Thoracic aorta (tissue), 2 donors: ENCODE measurements at regions not wholly inside any gene's neighbourhood (a gene's known extent, or its start where the extent isn't known, plus 50 kb on each side); places are given as distances from the start of the nearest gene placed in this dataset.

ENCODE experiments used
- ATAC-seq: fragments of 150-250 bp; one replicate; pipeline ENCODE4 v1.8.0; 2017; ENCODE audit warnings: low read depth; ENCODE audit not compliant: insufficient number of reproducible peaks, low FRiP score
- DNase-seq: peaks from one replicate; pipeline ENCODE4 v3.0.0-alpha.2; 2020; ENCODE audit warnings: low spot score
- H3K27ac ChIP-seq, 2 donors: fragments of 200-600 bp; sonication (generic); 1 replicate in 1 of 2; 2 replicates in 1 of 2; pipeline ENCODE4 v1.5.1; 2016; ENCODE audit warnings: mild to moderate bottlenecking in 2 of 2, moderate library complexity in 2 of 2
- H3K27me3 ChIP-seq: fragments of 200-600 bp; sonication (generic); replicated peaks from 2 replicates; pipeline ENCODE4 v1.6.0; 2016; ENCODE audit warnings: mild to moderate bottlenecking; ENCODE audit not compliant: insufficient read depth
- H3K36me3 ChIP-seq: fragments of 200-600 bp; sonication (generic); one replicate; pipeline ENCODE4 v1.5.1; 2016
- H3K4me1 ChIP-seq, 2 donors: fragments of 200-600 bp; sonication (generic); 1 replicate in 1 of 2; 2 replicates in 1 of 2; pipeline versions ENCODE4 v1.5.1 to v1.6.0; 2016; ENCODE audit warnings: low read depth in 2 of 2, mild to moderate bottlenecking in 1 of 2; ENCODE audit not compliant: control insufficient read depth in 1 of 2
- H3K4me3 ChIP-seq: fragments of 200-600 bp; sonication (generic); 2 replicates; pipeline ENCODE4 v1.5.1; 2016; ENCODE audit warnings: mild to moderate bottlenecking
- H3K9me3 ChIP-seq: fragments of 200-600 bp; sonication (generic); 2 replicates; pipeline ENCODE4 v1.5.1; 2016
- TF ChIP-seq, protein P1 (sequence below): fragments of 200-600 bp; sonication (generic); IDR thresholded peaks from one replicate; pipeline ENCODE4 v1.5.1; 2019; ENCODE audit warnings: antibody characterized with exemption

DNA sequence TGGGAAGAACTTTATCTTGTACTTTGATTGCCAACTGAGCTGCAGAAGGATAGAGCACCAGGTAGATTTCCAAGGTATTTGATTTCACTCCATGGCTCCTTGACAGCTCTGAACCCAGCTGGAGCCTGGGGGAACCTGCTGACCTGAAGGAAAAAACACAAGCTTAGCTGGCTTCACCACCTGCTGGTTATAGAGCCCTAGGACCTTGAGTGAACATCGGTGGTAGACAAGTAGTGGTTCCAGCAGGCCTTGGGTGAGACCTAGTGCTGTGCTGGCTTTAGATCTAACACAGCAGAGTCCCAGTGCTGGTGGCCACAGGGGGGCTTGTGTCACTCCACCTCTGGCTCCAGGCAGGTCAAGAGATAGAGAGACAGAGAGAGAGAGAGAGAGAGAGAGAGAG lies 1102.6 kb downstream of the ADGRL3 start:
- Histone ChIP-seq H3K4me3 (no peak overlapping the region), H3K36me3 (no peaks in the 10 kb centered on the region), H3K27me3 (no peaks in the 10 kb centered on the region), H3K9me3 (peaks cover 3% of the 10 kb centered on the region), H3K27ac (no peak overlapping the region), H3K4me1 (no peaks in the 10 kb centered on the region)
- TF ChIP-seq, protein P1, sequence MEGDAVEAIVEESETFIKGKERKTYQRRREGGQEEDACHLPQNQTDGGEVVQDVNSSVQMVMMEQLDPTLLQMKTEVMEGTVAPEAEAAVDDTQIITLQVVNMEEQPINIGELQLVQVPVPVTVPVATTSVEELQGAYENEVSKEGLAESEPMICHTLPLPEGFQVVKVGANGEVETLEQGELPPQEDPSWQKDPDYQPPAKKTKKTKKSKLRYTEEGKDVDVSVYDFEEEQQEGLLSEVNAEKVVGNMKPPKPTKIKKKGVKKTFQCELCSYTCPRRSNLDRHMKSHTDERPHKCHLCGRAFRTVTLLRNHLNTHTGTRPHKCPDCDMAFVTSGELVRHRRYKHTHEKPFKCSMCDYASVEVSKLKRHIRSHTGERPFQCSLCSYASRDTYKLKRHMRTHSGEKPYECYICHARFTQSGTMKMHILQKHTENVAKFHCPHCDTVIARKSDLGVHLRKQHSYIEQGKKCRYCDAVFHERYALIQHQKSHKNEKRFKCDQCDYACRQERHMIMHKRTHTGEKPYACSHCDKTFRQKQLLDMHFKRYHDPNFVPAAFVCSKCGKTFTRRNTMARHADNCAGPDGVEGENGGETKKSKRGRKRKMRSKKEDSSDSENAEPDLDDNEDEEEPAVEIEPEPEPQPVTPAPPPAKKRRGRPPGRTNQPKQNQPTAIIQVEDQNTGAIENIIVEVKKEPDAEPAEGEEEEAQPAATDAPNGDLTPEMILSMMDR, result no peak
- ATAC-seq (no peak), DNase-seq (no peak)

GRCh38 chr4:62301500-62301899 lies 1101.4 kb downstream of the ADGRL3 start:
- H3K27me3 ChIP-seq, result no peaks in the 10 kb centered on the region
- H3K36me3 ChIP-seq, result no peaks in the 10 kb centered on the region
- no peak for DNase-seq
- no peak overlapping the region for H3K27ac ChIP-seq
- ATAC-seq, result no peak
- TF ChIP-seq, protein P1, result no peak
- H3K4me1 ChIP-seq, result no peaks in the 10 kb centered on the region
- peaks cover 3% of the 10 kb centered on the region for H3K9me3 ChIP-seq
- no peak overlapping the region for H3K4me3 ChIP-seq

DNA sequence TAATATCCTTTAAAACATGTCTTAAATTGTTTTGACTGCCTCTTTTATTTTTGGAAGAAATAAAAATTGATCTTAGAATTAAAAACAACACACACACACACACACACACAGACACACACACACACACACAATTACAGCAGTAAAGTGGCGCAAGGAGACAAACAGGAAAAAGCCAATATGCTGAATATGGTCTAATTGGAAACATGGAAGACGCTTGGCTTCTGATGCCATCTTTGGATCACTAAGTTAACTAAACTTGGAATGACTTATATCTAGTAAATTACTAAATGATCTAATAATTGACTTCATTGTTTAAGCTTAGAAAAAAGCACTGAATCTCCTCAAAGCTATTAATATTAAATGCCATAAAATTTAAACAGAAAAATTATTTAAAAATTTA lies 1093.4 kb downstream of the ADGRL3 start:
- H3K4me1 ChIP-seq, result no peaks in the 10 kb centered on the region
- ATAC-seq, result no peak
- no peak for DNase-seq
- H3K9me3 ChIP-seq, result no peaks in the 10 kb centered on the region
- H3K27me3 ChIP-seq, result no peaks in the 10 kb centered on the region
- no peaks in the 10 kb centered on the region for H3K36me3 ChIP-seq
- TF ChIP-seq, protein P1, result no peak
- no peak overlapping the region for H3K4me3 ChIP-seq
- no peak overlapping the region for H3K27ac ChIP-seq

DNA sequence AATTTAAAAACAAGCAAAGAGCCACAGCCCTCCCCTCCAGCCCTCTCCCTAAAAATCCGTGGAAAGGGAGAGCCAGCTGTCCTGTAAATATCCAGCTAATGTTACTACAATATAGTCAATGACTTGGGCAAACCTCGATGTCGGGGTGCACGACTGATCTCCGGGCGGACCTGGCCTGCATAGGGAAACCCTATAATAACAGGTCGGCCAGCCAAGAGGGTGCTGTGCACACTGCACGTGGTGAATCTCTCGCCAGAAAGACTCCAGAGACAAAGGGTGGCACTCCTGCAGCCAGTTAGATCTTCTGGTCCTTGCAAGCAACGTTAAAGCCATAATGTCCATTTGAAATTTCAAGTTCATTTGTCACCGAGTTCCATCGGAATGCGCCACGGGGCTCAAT lies 1092.8 kb downstream of the ADGRL3 start:
- no peaks in the 10 kb centered on the region for H3K36me3 ChIP-seq
- no peak overlapping the region for H3K4me3 ChIP-seq
- H3K27me3 ChIP-seq, result no peaks in the 10 kb centered on the region
- H3K27ac ChIP-seq, result no peak overlapping the region
- no peaks in the 10 kb centered on the region for H3K4me1 ChIP-seq
- no peaks in the 10 kb centered on the region for H3K9me3 ChIP-seq
- DNase-seq (no peak), ATAC-seq (no peak)
- TF ChIP-seq, protein P1, result no peak

DNA sequence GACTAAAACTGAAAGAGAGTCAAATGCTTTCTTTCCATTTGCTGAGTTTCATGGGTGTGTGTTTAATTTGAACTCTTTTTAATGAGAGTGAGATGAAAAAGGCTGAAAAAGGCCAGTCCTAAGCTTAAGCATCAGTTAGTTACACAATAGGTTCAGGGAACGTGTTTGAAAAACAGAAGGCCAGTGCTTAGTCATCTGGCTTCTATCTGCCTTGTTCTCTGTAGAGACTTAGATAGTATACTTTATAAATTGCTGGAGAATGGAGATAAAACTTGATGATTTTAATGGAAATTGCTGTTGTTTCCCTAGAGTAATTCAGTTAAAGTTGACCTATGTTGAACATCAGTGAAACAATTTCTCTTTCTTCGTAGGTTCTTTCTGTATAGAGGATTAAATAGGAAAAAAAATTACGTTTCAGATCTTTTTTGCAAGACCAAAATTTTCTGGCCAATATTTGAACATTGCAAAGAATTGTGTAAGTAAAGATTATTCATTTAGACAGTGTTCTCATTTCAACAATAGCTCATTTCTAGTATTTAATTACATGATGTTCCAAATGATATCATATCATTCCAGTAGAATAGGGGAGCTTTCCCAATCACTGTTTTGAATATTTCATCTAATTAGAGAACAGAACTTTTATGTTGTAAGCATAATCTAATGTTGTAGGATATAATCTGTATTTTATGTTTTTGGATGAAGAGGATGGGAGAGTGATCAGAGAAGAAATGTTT lies 1088.8 kb downstream of the ADGRL3 start:
- ATAC-seq, result no peak
- H3K36me3 ChIP-seq, result no peaks in the 10 kb centered on the region
- no peak overlapping the region for H3K27ac ChIP-seq
- H3K27me3 ChIP-seq, result no peaks in the 10 kb centered on the region
- DNase-seq, result no peak
- TF ChIP-seq, protein P1, result no peak
- no peak overlapping the region for H3K4me3 ChIP-seq
- H3K4me1 ChIP-seq, result no peaks in the 10 kb centered on the region
- H3K9me3 ChIP-seq, result no peaks in the 10 kb centered on the region
